ENCODE measurements at regions not wholly inside any gene's neighbourhood (a gene's known extent, or its start where the extent isn't known, plus 50 kb on each side); places are given as distances from the start of the nearest gene placed in this dataset.

GRCh38 chr11:28528217-28528616, 420.0 kb downstream of the METTL15 start:
- DNase-seq: no peak
- WGBS, 2 donors: 75 to 79% methylated on average over 4 of the region's 4 CpGs

GRCh38 chr11:28526406-28526751, 418.2 kb downstream of the METTL15 start:
- Histone ChIP-seq H3K27ac (no peak overlapping the region), H3K4me1 (no peaks in the 10 kb centered on the region), H3K4me3 (no peak overlapping the region), H3K36me3 (ENCODE audit: low read depth, missing control alignments) (no peaks in the 10 kb centered on the region), H3K27me3 (no peaks in the 10 kb centered on the region), H3K9me3 (no peaks in the 10 kb centered on the region)
- TF ChIP-seq, protein P1, sequence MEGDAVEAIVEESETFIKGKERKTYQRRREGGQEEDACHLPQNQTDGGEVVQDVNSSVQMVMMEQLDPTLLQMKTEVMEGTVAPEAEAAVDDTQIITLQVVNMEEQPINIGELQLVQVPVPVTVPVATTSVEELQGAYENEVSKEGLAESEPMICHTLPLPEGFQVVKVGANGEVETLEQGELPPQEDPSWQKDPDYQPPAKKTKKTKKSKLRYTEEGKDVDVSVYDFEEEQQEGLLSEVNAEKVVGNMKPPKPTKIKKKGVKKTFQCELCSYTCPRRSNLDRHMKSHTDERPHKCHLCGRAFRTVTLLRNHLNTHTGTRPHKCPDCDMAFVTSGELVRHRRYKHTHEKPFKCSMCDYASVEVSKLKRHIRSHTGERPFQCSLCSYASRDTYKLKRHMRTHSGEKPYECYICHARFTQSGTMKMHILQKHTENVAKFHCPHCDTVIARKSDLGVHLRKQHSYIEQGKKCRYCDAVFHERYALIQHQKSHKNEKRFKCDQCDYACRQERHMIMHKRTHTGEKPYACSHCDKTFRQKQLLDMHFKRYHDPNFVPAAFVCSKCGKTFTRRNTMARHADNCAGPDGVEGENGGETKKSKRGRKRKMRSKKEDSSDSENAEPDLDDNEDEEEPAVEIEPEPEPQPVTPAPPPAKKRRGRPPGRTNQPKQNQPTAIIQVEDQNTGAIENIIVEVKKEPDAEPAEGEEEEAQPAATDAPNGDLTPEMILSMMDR (IDR thresholded peaks at IDR 0.05): no peak
- no peak for TF ChIP-seq POLR2A (IDR thresholded peaks at IDR 0.05)
- intact Hi-C loops (cut with DNase I; ENCODE audit: low total_unique reads): no loop called here
- DNase-seq: no peak
- 93 to 96% methylated on average over 1 of the region's 1 CpG for WGBS, 2 donors

More at GRCh38 chr11:28528217-28528616, 420.0 kb downstream of the METTL15 start:
- H3K36me3 ChIP-seq (ENCODE audit: low read depth, missing control alignments): no peaks in the 10 kb centered on the region
- H3K27me3 ChIP-seq: no peaks in the 10 kb centered on the region
- H3K27ac ChIP-seq: no peak overlapping the region
- no peak for TF ChIP-seq POLR2A (IDR thresholded peaks at IDR 0.05)
- TF ChIP-seq, protein P1 (IDR thresholded peaks at IDR 0.05): no peak
- H3K9me3 ChIP-seq: no peaks in the 10 kb centered on the region
- no peaks in the 10 kb centered on the region for H3K4me1 ChIP-seq
- intact Hi-C loops (cut with DNase I; ENCODE audit: low total_unique reads): no loop called here
- H3K4me3 ChIP-seq: no peak overlapping the region

- Histone ChIP-seq H3K36me3 (ENCODE audit: low read depth, missing control alignments) (no peaks in the 10 kb centered on the region), H3K27me3 (no peaks in the 10 kb centered on the region), H3K4me3 (no peak overlapping the region), H3K4me1 (no peaks in the 10 kb centered on the region), H3K27ac (no peak overlapping the region), H3K9me3 (no peaks in the 10 kb centered on the region)
- no peak for TF ChIP-seq POLR2A (IDR thresholded peaks at IDR 0.05)
- TF ChIP-seq, protein P1 (IDR thresholded peaks at IDR 0.05): no peak
- DNase-seq: no peak
- WGBS, 2 donors: 85 to 98% methylated on average over 17 to 25 of the region's 25 CpGs
- intact Hi-C loops (cut with DNase I; ENCODE audit: low total_unique reads): no loop called here
Measured at GRCh38 chr11:28525636-28526405, 417.6 kb downstream of the METTL15 start.

- H3K4me1 ChIP-seq: no peaks in the 10 kb centered on the region
- H3K4me3 ChIP-seq: no peak overlapping the region
- intact Hi-C loops (cut with DNase I; ENCODE audit: low total_unique reads): no loop called here
- 82 to 88% methylated on average over 1 of the region's 1 CpG for WGBS, 2 donors
- H3K27ac ChIP-seq: no peak overlapping the region
- H3K36me3 ChIP-seq (ENCODE audit: low read depth, missing control alignments): no peaks in the 10 kb centered on the region
- H3K27me3 ChIP-seq: no peaks in the 10 kb centered on the region
- no peak for DNase-seq
- TF ChIP-seq POLR2A (IDR thresholded peaks at IDR 0.05): no peak
- TF ChIP-seq, protein P1 (IDR thresholded peaks at IDR 0.05): no peak
- H3K9me3 ChIP-seq: no peaks in the 10 kb centered on the region
Measured at GRCh38 chr11:28524098-28524497, 415.9 kb downstream of the METTL15 start.

DNA sequence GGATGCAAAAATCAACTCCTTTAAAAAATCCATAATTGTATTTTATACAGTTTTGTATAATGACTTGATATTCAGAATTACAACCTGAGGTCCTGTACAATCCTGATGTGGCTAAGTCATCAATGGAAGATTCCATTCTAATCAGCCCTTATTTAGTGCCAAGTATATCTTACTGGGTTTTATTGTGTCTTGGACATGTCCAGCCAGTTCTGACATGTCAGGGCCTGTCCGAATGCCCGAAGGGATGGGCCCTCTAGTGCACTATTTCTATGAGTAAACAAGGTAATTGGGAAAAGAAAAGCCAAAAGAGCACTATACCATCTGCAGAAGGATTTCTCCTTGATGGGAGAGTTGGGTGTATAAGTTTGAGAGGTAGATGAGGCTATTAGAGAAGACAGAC, 412.9 kb downstream of the METTL15 start:
- Histone ChIP-seq H3K27ac (no peak overlapping the region), H3K4me1 (no peaks in the 10 kb centered on the region), H3K36me3 (ENCODE audit: low read depth, missing control alignments) (no peaks in the 10 kb centered on the region), H3K4me3 (no peak overlapping the region), H3K27me3 (no peaks in the 10 kb centered on the region), H3K9me3 (no peaks in the 10 kb centered on the region)
- intact Hi-C loops (cut with DNase I; ENCODE audit: low total_unique reads): no loop called here
- WGBS, 2 donors: 63 to 65% methylated on average over 2 of the region's 2 CpGs
- no peak for TF ChIP-seq POLR2A (IDR thresholded peaks at IDR 0.05)
- TF ChIP-seq, protein P1 (IDR thresholded peaks at IDR 0.05): no peak
- no peak for DNase-seq
